ENCODE measurements at regions not wholly inside any gene's neighbourhood (a gene's known extent, or its start where the extent isn't known, plus 50 kb on each side); places are given as distances from the start of the nearest gene placed in this dataset.

DNA sequence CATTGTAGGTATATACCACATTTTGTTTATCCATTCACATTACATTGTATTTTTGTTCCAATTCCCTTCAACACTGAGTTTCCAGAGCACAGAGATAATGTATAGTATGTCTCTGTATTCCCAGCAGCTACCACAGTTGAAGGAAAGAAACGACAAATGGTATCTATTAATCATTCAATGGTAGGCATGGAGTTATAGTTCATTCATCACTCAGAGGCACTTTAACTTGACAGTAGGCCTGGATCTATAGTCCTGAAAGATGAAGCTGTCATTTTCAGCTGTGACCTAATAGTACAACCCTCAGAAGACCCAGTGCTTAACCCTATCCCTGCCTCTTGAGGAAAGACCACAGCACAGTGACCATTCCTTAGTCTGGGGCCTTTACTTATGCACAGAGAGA, 163.0 kb upstream of the TMTC4 start:
- TF ChIP-seq POLR2A (IDR thresholded peaks at IDR 0.05) = no peak
- TF ChIP-seq, protein P1, sequence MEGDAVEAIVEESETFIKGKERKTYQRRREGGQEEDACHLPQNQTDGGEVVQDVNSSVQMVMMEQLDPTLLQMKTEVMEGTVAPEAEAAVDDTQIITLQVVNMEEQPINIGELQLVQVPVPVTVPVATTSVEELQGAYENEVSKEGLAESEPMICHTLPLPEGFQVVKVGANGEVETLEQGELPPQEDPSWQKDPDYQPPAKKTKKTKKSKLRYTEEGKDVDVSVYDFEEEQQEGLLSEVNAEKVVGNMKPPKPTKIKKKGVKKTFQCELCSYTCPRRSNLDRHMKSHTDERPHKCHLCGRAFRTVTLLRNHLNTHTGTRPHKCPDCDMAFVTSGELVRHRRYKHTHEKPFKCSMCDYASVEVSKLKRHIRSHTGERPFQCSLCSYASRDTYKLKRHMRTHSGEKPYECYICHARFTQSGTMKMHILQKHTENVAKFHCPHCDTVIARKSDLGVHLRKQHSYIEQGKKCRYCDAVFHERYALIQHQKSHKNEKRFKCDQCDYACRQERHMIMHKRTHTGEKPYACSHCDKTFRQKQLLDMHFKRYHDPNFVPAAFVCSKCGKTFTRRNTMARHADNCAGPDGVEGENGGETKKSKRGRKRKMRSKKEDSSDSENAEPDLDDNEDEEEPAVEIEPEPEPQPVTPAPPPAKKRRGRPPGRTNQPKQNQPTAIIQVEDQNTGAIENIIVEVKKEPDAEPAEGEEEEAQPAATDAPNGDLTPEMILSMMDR (IDR thresholded peaks at IDR 0.05) = no peak

All from body of pancreas (tissue), 4 donors.